Pancreas (tissue), 10 donors: ENCODE measurements at regions not wholly inside any gene's neighbourhood (a gene's known extent, or its start where the extent isn't known, plus 50 kb on each side); places are given as distances from the start of the nearest gene placed in this dataset.

Source experiments
- ATAC-seq, 4 donors: fragments of 200-7000 bp; cut with Tn5 transposase; one replicate each; pipeline versions ENCODE4 v1.8.0 to v1.9.1; 2020; ENCODE audit warnings: mild to moderate bottlenecking in 4 of 4, moderate library complexity in 4 of 4
- DNase-seq, 6 donors: peaks; one replicate each; pipeline ENCODE4 v3.0.0-alpha.2; 2020
- FAIRE-seq: peaks from 2 replicates; lab custom pipeline; 2012; peaks lifted over from hg19 to GRCh38; lab: Jason Lieb, UNC
- H3K27ac ChIP-seq, 4 donors: fragments of 200-600 bp; sonication (generic); 1 replicate in 3 of 4; 2 replicates in 1 of 4; pipeline versions ENCODE4 v1.5.0 to v1.8.0; 2020
- H3K27me3 ChIP-seq, 4 donors: fragments of 200-600 bp; one replicate each; pipeline ENCODE4 v1.8.0; 2021
- H3K36me3 ChIP-seq, 3 donors: fragments of 200-600 bp; sonication (generic) in 1 of 3; one replicate each; pipeline versions ENCODE4 v1.5.0 to v1.8.0; 2020 to 2021
- H3K4me1 ChIP-seq, 3 donors: fragments of 200-600 bp; one replicate each; pipeline ENCODE4 v1.8.0; 2021
- H3K4me3 ChIP-seq, 4 donors: fragments of 200-600 bp; sonication (generic) in 2 of 4; one replicate each; pipeline versions ENCODE4 v1.5.0 to v1.8.0; 2020 to 2021
- H3K9me3 ChIP-seq, 4 donors: fragments of 200-600 bp; one replicate each; pipeline ENCODE4 v1.8.0; 2021
- CTCF ChIP-seq, 4 donors: fragments of 200-600 bp; sonication (generic) in 3 of 4; IDR thresholded peaks; one replicate each; pipeline versions ENCODE4 v1.5.0 to v1.8.0; 2021; ENCODE audit warnings: antibody characterized with exemption in 4 of 4
- whole genome bisulfite sequencing, 2 donors: extraction: QIAGEN DNeasy Blood & Tissue Kit; methylation state at CpG; one replicate each; pipeline ENCODE4 v1.1.7; 2013; 5-methylcytosine and 5-hydroxymethylcytosine counted together
- intact Hi-C, 3 donors: fragments of 100-400 bp; cut with DNase I; formaldehyde crosslinking; loops; one replicate each; pipeline versions ENCODE4 v1.11.1 to v1.14.2; 2022
- donor health status: healthy with polysubstance abuse.
- donor health status: DM: no; HTN: no; CAD: no; lungs with moderate emphysema.
- donor health status: DM: no; HTN: no; CAD: no.
- donor health status: control.
- donor health status: control.
- donor health status: Bipolar disorder and iron deficiency.
- donor health status: DM: yes; HTN: yes; CAD: no.
- donor health status: DM: no; HTN: no; CAD: no.
- donor health status: DM: no; HTN: no; CAD: no.
- donor health status: DM: yes; HTN: yes; CAD: no.

- intact Hi-C loops = no loop called here
Observed at GRCh38 chr3:16666206-16666605, 61.0 kb upstream of the DAZL start.

GRCh38 chr3:16667633-16668032 is 62.4 kb upstream of the DAZL start:
- Histone ChIP-seq H3K4me1 (no peaks in the 10 kb centered on the region), H3K27ac (no peak overlapping the region), H3K9me3 (no peaks in the 10 kb centered on the region), H3K4me3 (no peak overlapping the region), H3K27me3 (no peaks in the 10 kb centered on the region), H3K36me3 (no peaks in the 10 kb centered on the region)
- DNase-seq (no peak), FAIRE-seq (no peak), ATAC-seq (no peak)
- intact Hi-C loops = no loop called here
- 70% methylated on average over 4 of the region's 4 CpGs for WGBS, 2 donors
- TF ChIP-seq CTCF (IDR thresholded peaks at IDR 0.05) = no peak

More at GRCh38 chr3:16666206-16666605, 61.0 kb upstream of the DAZL start:
- 89 to 94% methylated on average over 2 of the region's 2 CpGs for WGBS, 2 donors
- no peaks in the 10 kb centered on the region for H3K9me3 ChIP-seq
- ATAC-seq (no peak), DNase-seq (no peak), FAIRE-seq (no peak)
- no peak overlapping the region for H3K27ac ChIP-seq
- no peaks in the 10 kb centered on the region for H3K27me3 ChIP-seq
- no peak for TF ChIP-seq CTCF (IDR thresholded peaks at IDR 0.05)
- H3K4me3 ChIP-seq = no peak overlapping the region
- H3K4me1 ChIP-seq = no peaks in the 10 kb centered on the region
- H3K36me3 ChIP-seq = no peaks in the 10 kb centered on the region

- no peaks in the 10 kb centered on the region for H3K9me3 ChIP-seq
- no peak for TF ChIP-seq CTCF (IDR thresholded peaks at IDR 0.05)
- H3K27ac ChIP-seq = no peak overlapping the region
- intact Hi-C loops = no loop called here
- no peak overlapping the region for H3K4me3 ChIP-seq
- no peak for FAIRE-seq
- no peaks in the 10 kb centered on the region for H3K36me3 ChIP-seq
- no peak for DNase-seq
- H3K27me3 ChIP-seq = no peaks in the 10 kb centered on the region
- WGBS, 2 donors = 71 to 78% methylated on average over 5 of the region's 5 CpGs
- ATAC-seq = no peak
- H3K4me1 ChIP-seq = no peaks in the 10 kb centered on the region
Observed at GRCh38 chr3:16668776-16669545, 63.7 kb upstream of the DAZL start.

- Histone ChIP-seq H3K27ac (no peak overlapping the region), H3K4me1 (no peaks in the 10 kb centered on the region), H3K4me3 (no peak overlapping the region), H3K27me3 (no peaks in the 10 kb centered on the region), H3K9me3 (no peaks in the 10 kb centered on the region), H3K36me3 (no peaks in the 10 kb centered on the region)
- no peak for TF ChIP-seq CTCF (IDR thresholded peaks at IDR 0.05)
- no peak for FAIRE-seq
- no peak for DNase-seq
- ATAC-seq = no peak
- intact Hi-C loops = no loop called here
Observed at GRCh38 chr3:16670191-16670590, 65.0 kb upstream of the DAZL start.

- Histone ChIP-seq H3K4me3 (no peak overlapping the region), H3K4me1 (no peaks in the 10 kb centered on the region), H3K27ac (no peak overlapping the region), H3K36me3 (no peaks in the 10 kb centered on the region), H3K27me3 (no peaks in the 10 kb centered on the region), H3K9me3 (no peaks in the 10 kb centered on the region)
- TF ChIP-seq CTCF (IDR thresholded peaks at IDR 0.05) = no peak
- DNase-seq = no peak
- no peak for ATAC-seq
- intact Hi-C loops = no loop called here
- no peak for FAIRE-seq
- WGBS, 2 donors = 70 to 75% methylated on average over 1 of the region's 1 CpG
Observed at GRCh38 chr3:16671690-16672089, 66.5 kb upstream of the DAZL start.
